ENCODE measurements at regions not wholly inside any gene's neighbourhood (a gene's known extent, or its start where the extent isn't known, plus 50 kb on each side); places are given as distances from the start of the nearest gene placed in this dataset.

- intact Hi-C loops (cut with DNase I; ENCODE audit: low total_unique reads) = no loop called here
- DNase-seq = no peak
- H3K36me3 ChIP-seq = no peaks in the 10 kb centered on the region
- H3K9me3 ChIP-seq = no peaks in the 10 kb centered on the region
- no peak overlapping the region for H3K27ac ChIP-seq
- H3K4me3 ChIP-seq = no peak overlapping the region
- in situ Hi-C loops (cut with MboI; ENCODE audit: low sequenced_read_pairs in 4 of 4) = no loop called here
- TF ChIP-seq CTCF (IDR thresholded peaks at IDR 0.05 in 4 of 5, conservative IDR thresholded peaks at IDR 0.05 in 1 of 5) (no peak), POLR2A (IDR thresholded peaks at IDR 0.05) (no peak)
- ATAC-seq = no peak
- peaks cover 0 to 10% of the 10 kb centered on the region in 2 donors for H3K4me1 ChIP-seq
- H3K27me3 ChIP-seq = no peaks in the 10 kb centered on the region
Observed at GRCh38 chr2:129242269-129242668, 737.2 kb upstream of the RAB6C start.

- no peaks in the 10 kb centered on the region for H3K36me3 ChIP-seq
- intact Hi-C loops (cut with DNase I; ENCODE audit: low total_unique reads) = no loop called here
- ATAC-seq = no peak
Observed at GRCh38 chr2:129247751-129248150, 731.7 kb upstream of the RAB6C start.

GRCh38 chr2:129248198-129248597 lies 731.3 kb upstream of the RAB6C start:
- intact Hi-C loops (cut with DNase I; ENCODE audit: low total_unique reads) (no loop called here), in situ Hi-C loops (cut with MboI; ENCODE audit: low sequenced_read_pairs in 4 of 4) (no loop called here)
- Histone ChIP-seq H3K4me3 (no peak overlapping the region), H3K9me3 (no peaks in the 10 kb centered on the region), H3K4me1 (no peaks in the 10 kb centered on the region), H3K27me3 (no peaks in the 10 kb centered on the region), H3K27ac (no peak overlapping the region), H3K36me3 (no peaks in the 10 kb centered on the region)
- TF ChIP-seq POLR2A (IDR thresholded peaks at IDR 0.05) (no peak), CTCF (IDR thresholded peaks at IDR 0.05 in 4 of 5, conservative IDR thresholded peaks at IDR 0.05 in 1 of 5) (no peak)
- no peak for ATAC-seq
- no peak for DNase-seq

More at GRCh38 chr2:129247751-129248150, 731.7 kb upstream of the RAB6C start:
- H3K27me3 ChIP-seq = no peaks in the 10 kb centered on the region
- in situ Hi-C loops (cut with MboI; ENCODE audit: low sequenced_read_pairs in 4 of 4) = no loop called here
- H3K9me3 ChIP-seq = no peaks in the 10 kb centered on the region
- DNase-seq = no peak
- no peak overlapping the region for H3K4me3 ChIP-seq
- TF ChIP-seq POLR2A (IDR thresholded peaks at IDR 0.05) = no peak
- no peak for TF ChIP-seq CTCF (IDR thresholded peaks at IDR 0.05 in 4 of 5, conservative IDR thresholded peaks at IDR 0.05 in 1 of 5)
- no peak overlapping the region for H3K27ac ChIP-seq
- no peaks in the 10 kb centered on the region for H3K4me1 ChIP-seq

GRCh38 chr2:129252781-129253460 lies 726.5 kb upstream of the RAB6C start:
- ATAC-seq = peak in 1 of 2 donors; percentile 61
- intact Hi-C loops (cut with DNase I; ENCODE audit: low total_unique reads) = no loop called here
- in situ Hi-C loops (cut with MboI; ENCODE audit: low sequenced_read_pairs in 4 of 4) = no loop called here

More at GRCh38 chr2:129252781-129253460, 726.5 kb upstream of the RAB6C start:
- H3K27me3 ChIP-seq = no peaks in the 10 kb centered on the region
- H3K4me1 ChIP-seq = peaks cover 0 to 7% of the 10 kb centered on the region in 2 donors
- no peak overlapping the region for H3K4me3 ChIP-seq
- H3K36me3 ChIP-seq = no peaks in the 10 kb centered on the region
- TF ChIP-seq POLR2A (IDR thresholded peaks at IDR 0.05) (no peak), CTCF (IDR thresholded peaks at IDR 0.05 in 4 of 5, conservative IDR thresholded peaks at IDR 0.05 in 1 of 5) (no peak)
- DNase-seq = no peak
- peak overlapping the region in 1 of 4 donors; percentile 35 for H3K27ac ChIP-seq
- H3K9me3 ChIP-seq = no peaks in the 10 kb centered on the region
